ENCODE measurements at regions not wholly inside any gene's neighbourhood (a gene's known extent, or its start where the extent isn't known, plus 50 kb on each side); places are given as distances from the start of the nearest gene placed in this dataset.
"Not testable (repeated sequence)": the region's sequence is repeated elsewhere in the genome, so short reads cannot be mapped to it uniquely, and the experiment has no call there.

DNA sequence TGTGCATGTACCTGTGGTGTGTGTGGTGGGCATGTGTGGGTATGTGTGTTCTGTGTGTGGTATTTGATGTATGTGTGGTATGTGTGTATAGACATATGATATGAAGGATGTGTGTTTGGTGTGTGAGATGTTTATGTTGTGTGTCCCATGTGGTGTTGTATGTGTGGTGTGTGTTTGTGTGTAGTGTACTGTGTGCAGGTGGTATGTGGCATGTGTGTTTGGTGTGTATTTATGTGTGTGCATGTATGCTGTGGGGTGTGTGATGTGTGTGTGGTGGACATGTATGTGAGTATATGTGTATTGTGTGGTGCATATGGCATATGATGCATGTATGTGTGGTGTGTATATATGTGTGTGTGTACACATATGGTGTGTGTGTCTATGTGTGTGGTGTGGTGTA lies 718.8 kb upstream of the SOX11 start:
- H3K4me1 ChIP-seq (ENCODE audit: control insufficient read depth in 2 of 2, insufficient read depth in 2 of 2, low read length in 2 of 2), result no peaks in the 10 kb centered on the region
- H3K4me3 ChIP-seq (ENCODE audit: low read length in 2 of 2), result no peak overlapping the region
- H3K27me3 ChIP-seq (ENCODE audit: control insufficient read depth in 2 of 2, insufficient read depth in 1 of 2, low read length in 1 of 2), result no peaks in the 10 kb centered on the region
- no peak overlapping the region for H3K27ac ChIP-seq (ENCODE audit: low read depth in 1 of 2, low read length in 1 of 2)
- peaks cover 0 to 5% of the 10 kb centered on the region in 2 donors for H3K9me3 ChIP-seq (ENCODE audit: control insufficient read depth in 2 of 2, insufficient read depth in 1 of 2, low read length in 1 of 2)
- H3K36me3 ChIP-seq (ENCODE audit: control insufficient read depth in 2 of 2, insufficient read depth in 2 of 2, low read length in 1 of 2), result no peaks in the 10 kb centered on the region
- DNase-seq (ENCODE audit: low read depth in 6 of 9, low spot score in 9 of 9), result no peak

DNA sequence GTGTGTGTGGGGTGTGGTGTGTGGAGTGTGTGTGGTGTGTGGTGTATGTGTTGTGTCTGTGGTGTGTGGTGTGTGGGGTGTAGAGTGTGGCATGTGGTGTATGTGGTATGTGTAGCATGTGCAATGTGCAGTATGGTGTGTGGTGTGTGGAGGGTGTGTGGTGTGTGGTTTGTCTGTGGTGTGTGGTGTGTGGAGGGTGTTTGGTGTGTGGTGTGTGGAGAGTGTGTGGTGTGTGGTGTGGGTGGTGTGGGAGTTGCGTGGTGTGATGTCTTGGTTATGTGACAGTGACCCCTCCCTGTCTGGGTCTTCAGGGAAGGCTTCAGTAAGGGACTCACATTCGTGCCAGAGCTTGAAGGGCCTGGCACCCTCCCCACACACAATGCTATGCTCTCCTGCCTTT lies 718.2 kb upstream of the SOX11 start:
- no peak for DNase-seq (ENCODE audit: low read depth in 6 of 9, low spot score in 9 of 9)
- no peak overlapping the region for H3K4me3 ChIP-seq (ENCODE audit: low read length in 2 of 2)
- 91% methylated on average over 2 of the region's 2 CpGs for WGBS
- peaks cover 0 to 5% of the 10 kb centered on the region in 2 donors for H3K9me3 ChIP-seq (ENCODE audit: control insufficient read depth in 2 of 2, insufficient read depth in 1 of 2, low read length in 1 of 2)
- no peaks in the 10 kb centered on the region for H3K4me1 ChIP-seq (ENCODE audit: control insufficient read depth in 2 of 2, insufficient read depth in 2 of 2, low read length in 2 of 2)
- H3K36me3 ChIP-seq (ENCODE audit: control insufficient read depth in 2 of 2, insufficient read depth in 2 of 2, low read length in 1 of 2), result no peaks in the 10 kb centered on the region
- no peak overlapping the region for H3K27ac ChIP-seq (ENCODE audit: low read depth in 1 of 2, low read length in 1 of 2)
- no peaks in the 10 kb centered on the region for H3K27me3 ChIP-seq (ENCODE audit: control insufficient read depth in 2 of 2, insufficient read depth in 1 of 2, low read length in 1 of 2)

DNA sequence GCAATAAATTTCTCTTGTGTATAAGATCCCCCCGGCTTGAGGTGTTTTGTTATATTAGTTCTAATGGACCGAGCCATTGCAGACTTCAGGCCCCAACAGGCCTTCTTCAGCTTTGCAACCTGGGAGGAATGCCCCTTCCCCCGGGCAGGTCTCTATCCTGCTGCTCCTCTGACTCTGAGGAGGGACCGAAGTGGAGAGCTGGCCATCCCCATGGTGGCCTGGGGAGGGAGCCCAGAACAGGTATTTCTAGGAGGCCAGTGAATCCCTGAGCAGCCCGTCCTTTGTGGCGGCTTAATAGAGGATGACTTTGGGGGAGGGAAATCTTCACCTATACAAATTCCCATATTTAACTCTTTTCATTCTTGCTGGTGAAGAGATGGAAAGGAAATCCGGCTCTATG lies 715.8 kb upstream of the SOX11 start:
- no peak for DNase-seq (ENCODE audit: low read depth in 6 of 9, low spot score in 9 of 9)
- Histone ChIP-seq H3K36me3 (ENCODE audit: control insufficient read depth in 2 of 2, insufficient read depth in 2 of 2, low read length in 1 of 2) (no peaks in the 10 kb centered on the region), H3K9me3 (ENCODE audit: control insufficient read depth in 2 of 2, insufficient read depth in 1 of 2, low read length in 1 of 2) (peaks cover 0 to 5% of the 10 kb centered on the region in 2 donors), H3K27me3 (ENCODE audit: control insufficient read depth in 2 of 2, insufficient read depth in 1 of 2, low read length in 1 of 2) (no peaks in the 10 kb centered on the region), H3K4me3 (ENCODE audit: low read length in 2 of 2) (no peak overlapping the region), H3K27ac (ENCODE audit: low read depth in 1 of 2, low read length in 1 of 2) (no peak overlapping the region), H3K4me1 (ENCODE audit: control insufficient read depth in 2 of 2, insufficient read depth in 2 of 2, low read length in 2 of 2) (no peaks in the 10 kb centered on the region)
- 89% methylated on average over 7 of the region's 7 CpGs for WGBS

DNA sequence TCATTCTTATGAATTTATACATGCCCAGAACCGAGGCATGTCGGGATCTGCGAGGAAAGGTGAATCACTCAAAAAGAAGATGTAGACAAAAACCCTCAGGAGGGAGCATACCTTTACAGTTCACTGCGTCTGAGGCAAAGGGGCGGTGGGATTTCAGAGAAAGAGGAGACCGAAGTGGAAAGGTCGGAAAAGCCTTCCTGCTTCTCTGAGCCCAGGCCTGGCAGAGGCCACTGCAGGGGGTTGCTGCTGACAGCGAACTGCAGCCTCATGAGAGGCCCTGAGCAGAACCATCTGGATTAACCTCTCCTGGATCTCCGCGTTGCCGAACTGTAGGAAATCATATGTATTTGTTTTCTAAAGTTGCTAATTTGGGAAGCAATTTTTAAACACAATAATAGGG lies 713.1 kb upstream of the SOX11 start:
- H3K4me1 ChIP-seq (ENCODE audit: control insufficient read depth in 2 of 2, insufficient read depth in 2 of 2, low read length in 2 of 2), result no peaks in the 10 kb centered on the region
- H3K9me3 ChIP-seq (ENCODE audit: control insufficient read depth in 2 of 2, insufficient read depth in 1 of 2, low read length in 1 of 2), result peaks cover 0 to under 1% of the 10 kb centered on the region in 2 donors
- no peak for DNase-seq (ENCODE audit: low read depth in 6 of 9, low spot score in 9 of 9)
- no peak overlapping the region for H3K27ac ChIP-seq (ENCODE audit: low read depth in 1 of 2, low read length in 1 of 2)
- WGBS, result 79% methylated on average over 11 of the region's 11 CpGs
- H3K36me3 ChIP-seq (ENCODE audit: control insufficient read depth in 2 of 2, insufficient read depth in 2 of 2, low read length in 1 of 2), result no peaks in the 10 kb centered on the region
- no peaks in the 10 kb centered on the region for H3K27me3 ChIP-seq (ENCODE audit: control insufficient read depth in 2 of 2, insufficient read depth in 1 of 2, low read length in 1 of 2)
- H3K4me3 ChIP-seq (ENCODE audit: low read length in 2 of 2), result no peak overlapping the region

DNA sequence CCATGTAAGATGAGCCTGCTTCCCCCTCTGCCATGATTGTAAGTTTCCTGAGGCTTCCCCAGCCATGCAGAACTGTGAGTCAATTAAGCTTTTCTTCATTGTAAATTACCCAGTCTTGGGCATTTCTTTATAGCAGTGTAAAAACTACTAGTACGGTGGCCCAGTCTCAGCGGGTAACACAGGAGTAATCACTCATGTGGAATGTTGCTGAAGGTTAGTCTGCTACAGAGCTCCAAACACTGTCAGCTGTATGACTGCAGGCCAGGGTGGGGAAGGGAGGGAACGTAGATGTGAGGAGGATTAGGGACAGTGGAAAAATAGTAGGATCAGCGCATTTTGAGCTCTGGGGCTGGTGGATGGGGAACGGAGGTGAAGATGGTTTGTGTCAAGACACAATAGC lies 711.2 kb upstream of the SOX11 start:
- DNase-seq (ENCODE audit: low read depth in 6 of 9, low spot score in 9 of 9), result no peak
- peaks cover 0 to 2% of the 10 kb centered on the region in 2 donors for H3K9me3 ChIP-seq (ENCODE audit: control insufficient read depth in 2 of 2, insufficient read depth in 1 of 2, low read length in 1 of 2)
- H3K27me3 ChIP-seq (ENCODE audit: control insufficient read depth in 2 of 2, insufficient read depth in 1 of 2, low read length in 1 of 2), result no peaks in the 10 kb centered on the region
- H3K4me1 ChIP-seq (ENCODE audit: control insufficient read depth in 2 of 2, insufficient read depth in 2 of 2, low read length in 2 of 2), result no peaks in the 10 kb centered on the region
- WGBS, result 92% methylated on average over 5 of the region's 5 CpGs
- H3K36me3 ChIP-seq (ENCODE audit: control insufficient read depth in 2 of 2, insufficient read depth in 2 of 2, low read length in 1 of 2), result no peaks in the 10 kb centered on the region
- no peak overlapping the region for H3K27ac ChIP-seq (ENCODE audit: low read depth in 1 of 2, low read length in 1 of 2)
- H3K4me3 ChIP-seq (ENCODE audit: low read length in 2 of 2), result no peak overlapping the region

DNA sequence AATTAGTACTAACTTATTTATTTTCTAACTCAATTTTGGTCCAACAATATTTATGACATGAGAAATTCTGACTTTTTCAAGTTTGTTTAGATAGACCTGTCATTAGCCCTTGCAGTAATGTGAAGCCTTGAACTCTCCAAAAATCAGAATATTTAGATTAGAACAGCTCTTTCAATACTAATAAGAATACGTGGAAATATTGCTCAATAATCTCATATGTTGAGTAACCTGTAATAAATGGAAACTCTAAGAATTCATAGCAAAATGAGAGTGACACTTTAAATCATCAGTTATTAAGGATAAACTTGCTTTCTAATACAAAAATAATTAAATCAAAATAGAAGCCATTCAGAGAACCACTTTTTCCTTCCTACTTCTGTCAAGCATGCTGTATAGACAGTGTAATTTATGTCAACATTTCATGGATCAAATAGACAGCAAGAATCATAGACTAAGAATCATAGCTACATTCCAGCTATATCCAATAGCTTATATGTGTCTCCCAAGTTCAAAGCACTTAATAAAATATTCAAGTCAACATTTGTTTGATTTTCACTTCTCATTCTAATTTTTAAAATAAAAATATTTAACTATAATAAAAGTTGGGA lies 710.3 kb upstream of the SOX11 start:
- DNase-seq (ENCODE audit: low read depth in 6 of 9, low spot score in 9 of 9), result no peak
- 76% methylated on average over 1 of the region's 1 CpG for WGBS

DNA sequence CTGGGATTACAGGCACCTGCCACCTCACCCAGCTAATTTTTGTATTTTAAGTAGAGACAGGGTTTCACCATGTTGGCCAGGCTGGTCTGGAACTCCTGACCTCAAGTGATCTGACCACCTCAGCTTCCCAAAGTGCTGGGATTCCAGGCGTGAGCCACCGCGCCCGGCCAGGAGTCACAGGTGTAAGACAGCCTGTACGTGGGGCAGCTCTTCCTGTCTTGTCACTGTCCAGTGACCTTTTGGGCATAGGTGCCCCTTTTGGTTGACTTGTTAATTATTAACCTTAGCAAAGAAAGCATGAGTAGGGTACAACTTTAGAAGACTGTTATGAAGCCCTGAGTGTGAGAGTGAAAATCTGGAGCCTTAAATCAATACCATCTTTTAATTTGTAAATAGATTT lies 703.7 kb upstream of the SOX11 start:
- not testable (repeated sequence) for DNase-seq (ENCODE audit: low read depth in 6 of 9, low spot score in 9 of 9); H3K4me3 ChIP-seq (ENCODE audit: low read length in 2 of 2); H3K9me3 ChIP-seq (ENCODE audit: control insufficient read depth in 2 of 2, insufficient read depth in 1 of 2, low read length in 1 of 2); H3K36me3 ChIP-seq (ENCODE audit: control insufficient read depth in 2 of 2, insufficient read depth in 2 of 2, low read length in 1 of 2); H3K4me1 ChIP-seq (ENCODE audit: control insufficient read depth in 2 of 2, insufficient read depth in 2 of 2, low read length in 2 of 2); H3K27ac ChIP-seq (ENCODE audit: low read depth in 1 of 2, low read length in 1 of 2); H3K27me3 ChIP-seq (ENCODE audit: control insufficient read depth in 2 of 2, insufficient read depth in 1 of 2, low read length in 1 of 2)
- 97% methylated on average over 5 of the region's 5 CpGs for WGBS

More for the DNA sequence above, 710.3 kb upstream of the SOX11 start:
- no peak overlapping the region for H3K4me3 ChIP-seq (ENCODE audit: low read length in 2 of 2)
- H3K4me1 ChIP-seq (ENCODE audit: control insufficient read depth in 2 of 2, insufficient read depth in 2 of 2, low read length in 2 of 2), result no peaks in the 10 kb centered on the region
- H3K27ac ChIP-seq (ENCODE audit: low read depth in 1 of 2, low read length in 1 of 2), result no peak overlapping the region
- H3K27me3 ChIP-seq (ENCODE audit: control insufficient read depth in 2 of 2, insufficient read depth in 1 of 2, low read length in 1 of 2), result no peaks in the 10 kb centered on the region
- peaks cover 0 to 2% of the 10 kb centered on the region in 2 donors for H3K9me3 ChIP-seq (ENCODE audit: control insufficient read depth in 2 of 2, insufficient read depth in 1 of 2, low read length in 1 of 2)
- no peaks in the 10 kb centered on the region for H3K36me3 ChIP-seq (ENCODE audit: control insufficient read depth in 2 of 2, insufficient read depth in 2 of 2, low read length in 1 of 2)

DNA sequence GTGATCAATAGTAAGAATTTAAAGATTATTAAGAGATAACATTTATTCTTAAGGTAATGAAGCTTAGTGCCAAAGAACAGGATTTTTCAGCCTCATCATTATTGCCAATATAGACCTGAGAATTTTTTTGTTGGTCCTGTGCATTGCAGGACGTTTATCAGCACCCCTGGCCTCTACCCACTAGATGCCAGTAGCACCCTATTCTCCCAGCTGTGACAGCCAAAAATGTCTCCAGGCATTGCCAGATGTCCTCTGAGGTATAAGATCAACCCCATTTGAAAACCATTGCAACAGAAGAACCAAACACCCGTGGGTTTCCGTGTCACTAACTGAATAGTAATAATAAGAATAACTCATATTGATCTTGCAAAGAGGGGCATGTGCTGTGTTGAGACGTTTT lies 700.0 kb upstream of the SOX11 start:
- no peak overlapping the region for H3K4me3 ChIP-seq (ENCODE audit: low read length in 2 of 2)
- no peaks in the 10 kb centered on the region for H3K9me3 ChIP-seq (ENCODE audit: control insufficient read depth in 2 of 2, insufficient read depth in 1 of 2, low read length in 1 of 2)
- H3K27me3 ChIP-seq (ENCODE audit: control insufficient read depth in 2 of 2, insufficient read depth in 1 of 2, low read length in 1 of 2), result no peaks in the 10 kb centered on the region
- no peaks in the 10 kb centered on the region for H3K36me3 ChIP-seq (ENCODE audit: control insufficient read depth in 2 of 2, insufficient read depth in 2 of 2, low read length in 1 of 2)
- no peak for DNase-seq (ENCODE audit: low read depth in 6 of 9, low spot score in 9 of 9)
- no peak overlapping the region for H3K27ac ChIP-seq (ENCODE audit: low read depth in 1 of 2, low read length in 1 of 2)
- no peaks in the 10 kb centered on the region for H3K4me1 ChIP-seq (ENCODE audit: control insufficient read depth in 2 of 2, insufficient read depth in 2 of 2, low read length in 2 of 2)
- WGBS, result 65% methylated on average over 4 of the region's 4 CpGs

DNA sequence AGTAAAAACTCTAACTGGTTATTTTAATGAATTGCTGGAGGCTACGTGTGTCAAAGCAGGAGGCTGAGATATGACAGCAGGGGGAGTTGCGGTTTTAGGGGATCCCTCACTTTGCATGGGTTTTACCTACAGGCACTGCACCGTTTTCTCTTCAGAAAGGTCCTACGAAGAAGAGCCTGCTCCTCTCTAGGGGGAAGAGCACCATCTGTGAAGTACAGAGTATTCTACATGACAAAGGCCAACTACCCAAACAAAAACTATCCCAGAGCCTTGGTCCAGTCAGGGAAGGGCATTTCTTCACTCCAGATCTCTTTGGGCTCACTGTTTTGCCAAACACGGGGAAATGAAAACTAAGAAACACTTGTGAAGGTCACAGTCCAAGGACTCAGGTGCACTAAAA lies 696.7 kb upstream of the SOX11 start:
- no peak overlapping the region for H3K27ac ChIP-seq (ENCODE audit: low read depth in 1 of 2, low read length in 1 of 2)
- DNase-seq (ENCODE audit: low read depth in 6 of 9, low spot score in 9 of 9), result no peak
- no peaks in the 10 kb centered on the region for H3K27me3 ChIP-seq (ENCODE audit: control insufficient read depth in 2 of 2, insufficient read depth in 1 of 2, low read length in 1 of 2)
- H3K9me3 ChIP-seq (ENCODE audit: control insufficient read depth in 2 of 2, insufficient read depth in 1 of 2, low read length in 1 of 2), result no peaks in the 10 kb centered on the region
- no peak overlapping the region for H3K4me3 ChIP-seq (ENCODE audit: low read length in 2 of 2)
- WGBS, result 72% methylated on average over 5 of the region's 5 CpGs
- H3K4me1 ChIP-seq (ENCODE audit: control insufficient read depth in 2 of 2, insufficient read depth in 2 of 2, low read length in 2 of 2), result no peaks in the 10 kb centered on the region
- H3K36me3 ChIP-seq (ENCODE audit: control insufficient read depth in 2 of 2, insufficient read depth in 2 of 2, low read length in 1 of 2), result no peaks in the 10 kb centered on the region

DNA sequence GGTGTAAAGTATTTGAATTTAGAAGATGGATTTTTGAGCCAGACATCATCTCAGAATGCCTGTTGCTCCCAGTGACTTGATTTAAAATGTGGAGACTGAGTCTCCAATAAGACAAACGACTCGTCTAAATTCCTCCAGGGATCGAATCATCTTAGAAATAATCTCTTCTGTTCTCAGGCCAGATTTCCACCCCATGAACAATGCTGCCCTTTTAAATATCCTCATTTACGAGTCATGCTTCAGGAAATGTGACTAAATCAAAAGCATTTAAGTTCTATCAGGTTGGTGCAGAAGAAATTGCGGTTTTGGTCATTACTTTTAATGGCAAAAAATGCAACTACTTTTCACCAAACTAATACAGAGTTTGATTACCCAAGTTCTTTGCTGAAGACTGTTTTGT lies 684.6 kb upstream of the SOX11 start:
- Histone ChIP-seq H3K36me3 (ENCODE audit: control insufficient read depth in 2 of 2, insufficient read depth in 2 of 2, low read length in 1 of 2) (no peaks in the 10 kb centered on the region), H3K9me3 (ENCODE audit: control insufficient read depth in 2 of 2, insufficient read depth in 1 of 2, low read length in 1 of 2) (peaks cover 0 to 9% of the 10 kb centered on the region in 2 donors), H3K27ac (ENCODE audit: low read depth in 1 of 2, low read length in 1 of 2) (no peak overlapping the region), H3K27me3 (ENCODE audit: control insufficient read depth in 2 of 2, insufficient read depth in 1 of 2, low read length in 1 of 2) (no peaks in the 10 kb centered on the region), H3K4me3 (ENCODE audit: low read length in 2 of 2) (no peak overlapping the region), H3K4me1 (ENCODE audit: control insufficient read depth in 2 of 2, insufficient read depth in 2 of 2, low read length in 2 of 2) (no peaks in the 10 kb centered on the region)
- DNase-seq (ENCODE audit: low read depth in 6 of 9, low spot score in 9 of 9), result no peak
- 84% methylated on average over 5 of the region's 5 CpGs for WGBS
